HFF-Myc (cell line): ENCODE measurements at regions not wholly inside any gene's neighbourhood (a gene's known extent, or its start where the extent isn't known, plus 50 kb on each side); places are given as distances from the start of the nearest gene placed in this dataset.
"Not testable (repeated sequence)": the region's sequence is repeated elsewhere in the genome, so short reads cannot be mapped to it uniquely, and the experiment has no call there.

Experiments used
- DNase-seq: peaks from one replicate; pipeline ENCODE4 v3.0.0-alpha.2; 2011; ENCODE audit warnings: low read depth; ENCODE audit errors: extremely low read depth
- H3K4me3 ChIP-seq: replicated peaks from 2 replicates; pipeline ENCODE4 v1.5.1; 2011; ENCODE audit warnings: low read depth, mild to moderate bottlenecking, control low read depth, low read length
- TF ChIP-seq, protein P1 (sequence below): IDR thresholded peaks from 2 replicates; pipeline ENCODE4 v1.5.1; 2012; ENCODE audit warnings: mild to moderate bottlenecking, low read depth, low read length, control low read depth; ENCODE audit errors: missing control alignments

DNA sequence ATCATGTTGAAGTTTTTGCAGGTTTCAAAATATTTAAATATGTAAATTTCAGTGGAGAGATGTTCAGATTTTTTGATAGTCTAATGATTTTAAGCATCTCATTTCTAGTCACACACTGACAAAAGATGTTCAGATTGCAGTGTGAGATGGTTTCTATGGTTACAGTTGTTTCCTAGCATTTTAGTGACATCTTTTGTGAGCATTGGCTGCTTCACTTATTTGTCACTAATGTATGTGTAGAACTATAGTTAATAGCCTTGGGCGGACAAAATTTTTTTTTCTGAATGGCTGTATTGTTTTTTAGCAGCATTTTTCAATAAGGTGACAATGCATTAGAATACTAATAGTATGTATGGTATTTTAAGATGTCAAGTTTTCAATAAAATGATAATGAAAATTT lies 315.6 kb upstream of the PRKD1 start:
- TF ChIP-seq, protein P1, sequence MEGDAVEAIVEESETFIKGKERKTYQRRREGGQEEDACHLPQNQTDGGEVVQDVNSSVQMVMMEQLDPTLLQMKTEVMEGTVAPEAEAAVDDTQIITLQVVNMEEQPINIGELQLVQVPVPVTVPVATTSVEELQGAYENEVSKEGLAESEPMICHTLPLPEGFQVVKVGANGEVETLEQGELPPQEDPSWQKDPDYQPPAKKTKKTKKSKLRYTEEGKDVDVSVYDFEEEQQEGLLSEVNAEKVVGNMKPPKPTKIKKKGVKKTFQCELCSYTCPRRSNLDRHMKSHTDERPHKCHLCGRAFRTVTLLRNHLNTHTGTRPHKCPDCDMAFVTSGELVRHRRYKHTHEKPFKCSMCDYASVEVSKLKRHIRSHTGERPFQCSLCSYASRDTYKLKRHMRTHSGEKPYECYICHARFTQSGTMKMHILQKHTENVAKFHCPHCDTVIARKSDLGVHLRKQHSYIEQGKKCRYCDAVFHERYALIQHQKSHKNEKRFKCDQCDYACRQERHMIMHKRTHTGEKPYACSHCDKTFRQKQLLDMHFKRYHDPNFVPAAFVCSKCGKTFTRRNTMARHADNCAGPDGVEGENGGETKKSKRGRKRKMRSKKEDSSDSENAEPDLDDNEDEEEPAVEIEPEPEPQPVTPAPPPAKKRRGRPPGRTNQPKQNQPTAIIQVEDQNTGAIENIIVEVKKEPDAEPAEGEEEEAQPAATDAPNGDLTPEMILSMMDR = no peak
- no peak overlapping the region for H3K4me3 ChIP-seq
- DNase-seq = no peak

DNA sequence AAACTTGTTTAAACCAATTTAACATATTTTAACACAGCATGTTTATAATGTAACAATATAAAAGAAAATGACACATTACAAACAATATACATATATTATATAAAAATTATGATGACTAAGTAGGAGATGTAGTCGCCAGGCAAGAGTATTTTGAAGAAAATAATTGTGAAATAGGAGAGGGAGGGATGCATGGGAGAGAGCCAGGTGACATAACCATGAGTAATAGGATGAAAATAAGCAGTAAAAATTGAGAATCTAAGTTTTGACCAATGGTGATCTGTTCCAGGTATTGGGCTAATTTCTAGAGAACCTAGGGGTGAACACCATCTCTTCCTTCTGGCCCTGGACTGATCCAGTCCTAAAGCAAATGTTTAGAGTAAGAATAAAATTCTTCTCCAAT lies 315.2 kb upstream of the G2E3 start:
- no peak overlapping the region for H3K4me3 ChIP-seq
- TF ChIP-seq, protein P1 = no peak
- no peak for DNase-seq

DNA sequence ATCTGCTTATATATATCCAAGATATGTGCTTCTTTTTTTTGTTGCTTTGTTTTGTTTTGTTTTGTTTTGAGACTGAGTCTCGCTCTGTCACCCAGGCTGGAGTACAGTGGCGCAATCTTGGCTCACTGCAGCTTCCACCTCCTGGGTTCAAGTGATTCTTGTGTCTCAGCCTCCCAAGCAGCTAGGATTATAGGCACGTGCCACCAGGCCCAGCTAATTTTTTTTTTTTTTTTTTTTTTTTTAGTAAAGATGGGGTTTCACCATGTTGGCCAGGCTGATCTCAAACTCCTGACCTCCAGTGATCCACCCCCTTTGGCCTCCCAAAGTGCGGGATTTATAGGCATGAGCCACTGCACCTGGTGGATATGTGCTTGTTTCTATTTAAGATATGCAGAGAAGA lies 314.6 kb upstream of the G2E3 start:
- H3K4me3 ChIP-seq = not testable (repeated sequence)

DNA sequence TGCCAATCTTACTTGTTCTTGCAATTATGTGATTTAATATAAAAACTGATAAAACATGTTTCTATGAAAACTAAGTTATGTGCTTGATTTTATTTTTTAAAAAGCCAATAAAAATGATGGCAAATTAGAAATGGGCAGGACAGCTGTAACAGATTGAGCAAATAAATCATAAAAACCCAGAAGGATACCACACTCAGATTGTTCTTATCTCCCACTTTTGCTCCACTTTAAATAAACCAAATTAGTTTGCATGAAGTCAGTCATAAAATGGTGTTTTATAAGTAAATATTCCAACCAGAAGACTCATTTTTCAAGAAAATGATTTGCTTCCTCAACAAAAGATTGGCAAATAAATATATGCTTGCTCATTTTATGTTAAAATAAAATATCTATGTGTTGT lies 307.9 kb upstream of the G2E3 start:
- H3K4me3 ChIP-seq = no peak overlapping the region
- TF ChIP-seq, protein P1 = no peak
- DNase-seq = no peak

More for the DNA sequence above, 314.6 kb upstream of the G2E3 start:
- not testable (repeated sequence) for DNase-seq

DNA sequence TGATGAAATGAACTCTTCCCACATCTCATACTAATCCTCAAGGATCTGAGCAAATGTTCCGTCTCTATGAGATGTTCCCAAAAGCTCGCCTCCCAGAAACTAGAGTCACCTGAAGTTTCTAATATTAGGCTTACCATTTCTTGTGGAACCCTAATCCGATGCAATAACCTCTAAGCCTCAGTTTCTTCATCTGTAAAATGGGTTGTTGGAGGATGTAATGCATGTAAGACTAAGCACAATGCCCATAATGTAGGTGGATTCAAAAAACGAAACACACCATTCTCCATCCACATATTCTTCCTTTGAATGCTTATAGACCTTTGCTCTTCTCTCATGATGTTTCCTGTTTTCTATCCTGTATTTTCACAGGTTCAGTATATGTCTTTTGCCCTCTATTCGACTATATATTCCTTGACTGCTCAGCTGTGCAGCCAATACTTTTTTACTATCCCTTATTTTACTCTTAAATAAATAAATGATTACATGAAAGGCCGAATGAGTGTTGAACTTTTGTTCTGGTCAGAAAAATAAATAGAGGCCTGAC lies 307.3 kb upstream of the G2E3 start:
- TF ChIP-seq, protein P1 = no peak

DNA sequence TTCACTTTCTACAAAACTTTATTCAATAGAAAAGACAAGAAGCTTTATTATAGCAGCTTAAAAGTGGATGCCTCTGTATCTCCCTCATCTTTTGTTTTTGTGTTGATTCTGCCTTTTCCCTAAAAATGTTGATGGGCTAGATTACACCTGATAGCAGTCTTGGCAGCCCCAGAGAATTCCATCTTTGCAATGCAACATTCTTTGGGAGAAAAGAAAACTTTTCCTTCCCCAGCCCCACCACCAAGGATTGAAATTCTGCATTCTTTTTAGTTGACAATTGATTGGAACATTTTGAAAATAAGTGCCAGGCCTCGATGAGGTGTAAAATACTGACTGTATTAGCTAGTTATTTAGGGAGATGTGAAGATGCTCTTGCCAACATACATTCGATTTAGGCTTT lies 306.8 kb upstream of the G2E3 start:
- DNase-seq = no peak
- TF ChIP-seq, protein P1 = no peak
- no peak overlapping the region for H3K4me3 ChIP-seq

More for the DNA sequence above, 307.3 kb upstream of the G2E3 start:
- DNase-seq = no peak
- H3K4me3 ChIP-seq = no peak overlapping the region

DNA sequence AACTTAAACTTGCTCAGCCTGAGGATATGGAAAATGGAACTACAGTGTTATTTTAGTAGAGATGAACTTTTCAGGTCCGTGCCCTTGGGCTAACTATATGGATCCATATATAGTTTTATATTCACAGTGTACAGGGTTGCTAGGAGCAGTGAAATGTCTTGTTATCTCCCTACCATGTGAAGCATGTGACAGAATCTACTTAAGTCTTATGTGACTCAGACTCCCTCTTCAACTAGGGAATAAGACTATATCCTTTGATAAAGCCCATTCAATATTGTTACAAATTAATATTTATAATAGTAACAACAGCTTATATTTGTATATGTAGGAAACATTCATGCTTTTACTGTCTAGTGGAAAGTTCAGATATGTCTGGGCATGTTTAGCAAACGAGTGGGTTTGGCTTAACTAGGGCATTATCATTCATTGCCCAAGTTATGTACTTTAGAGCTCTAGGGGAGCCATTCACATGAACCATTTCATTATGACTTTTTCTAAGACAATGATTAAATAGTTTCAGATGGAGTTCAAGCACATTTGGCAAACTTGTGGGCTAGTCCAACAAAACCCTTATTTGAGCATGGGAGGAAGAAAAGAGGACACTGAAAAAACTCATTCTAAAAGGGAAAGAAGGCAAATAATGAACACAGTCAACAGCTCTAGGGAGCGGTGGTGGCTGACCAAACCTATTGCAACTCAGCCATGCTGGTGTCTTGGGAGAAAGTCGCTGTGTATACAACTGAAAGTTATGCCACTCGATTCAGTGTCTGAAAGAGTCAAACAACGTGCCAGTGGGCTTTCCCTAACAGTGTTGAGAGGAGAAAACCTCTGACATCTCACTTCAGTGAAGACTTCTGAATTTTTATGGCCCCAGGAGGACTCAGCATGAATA lies 305.9 kb upstream of the G2E3 start:
- DNase-seq = no peak
- TF ChIP-seq, protein P1 = no peak
- H3K4me3 ChIP-seq = no peak overlapping the region
